DOHH2 (cell line): ENCODE measurements at regions not wholly inside any gene's neighbourhood (a gene's known extent, or its start where the extent isn't known, plus 50 kb on each side); places are given as distances from the start of the nearest gene placed in this dataset.

ENCODE experiments used
- H3F3A ChIP-seq: fragments of 200-600 bp; sonication (generic), shearing (Covaris generic); 2 replicates; pipeline ENCODE4 v1.6.0; 2016; ENCODE audit warnings: antibody characterized with exemption, mild to moderate bottlenecking; ENCODE audit not compliant: control insufficient read depth, insufficient read depth
- H3K27ac ChIP-seq: fragments of 200-600 bp; sonication (generic); 2 replicates; pipeline ENCODE4 v1.5.1; 2014; ENCODE audit warnings: low read depth, mild to moderate bottlenecking, low read length, moderate library complexity
- H3K27me3 ChIP-seq: fragments of 200-600 bp; sonication (generic); 2 replicates; pipeline ENCODE4 v1.6.1; 2014; ENCODE audit warnings: mild to moderate bottlenecking, low read length, mixed read lengths; ENCODE audit not compliant: control insufficient read depth
- H3K36me3 ChIP-seq: fragments of 200-600 bp; sonication (generic); 2 replicates; pipeline ENCODE4 v1.6.1; 2014; ENCODE audit warnings: mild to moderate bottlenecking, low read length, moderate library complexity, mixed read lengths; ENCODE audit not compliant: control insufficient read depth
- H3K4me1 ChIP-seq: fragments of 200-600 bp; sonication (generic); 2 replicates; pipeline ENCODE4 v1.6.1; 2014; ENCODE audit warnings: mild to moderate bottlenecking, low read length, mixed read lengths; ENCODE audit not compliant: control insufficient read depth
- H3K4me2 ChIP-seq: fragments of 200-600 bp; sonication (generic); 2 replicates; pipeline ENCODE4 v1.6.0; 2014; ENCODE audit warnings: mild to moderate bottlenecking, low read length, moderate library complexity
- H3K4me3 ChIP-seq: fragments of 200-600 bp; sonication (generic); 2 replicates; pipeline ENCODE4 v1.5.1; 2014; ENCODE audit warnings: mild to moderate bottlenecking, low read length, mixed read lengths
- H3K79me2 ChIP-seq: fragments of 200-600 bp; sonication (generic); 2 replicates; pipeline ENCODE4 v1.6.1; 2014; ENCODE audit warnings: mild to moderate bottlenecking, low read length, mixed read lengths; ENCODE audit not compliant: control insufficient read depth
- H3K9me2 ChIP-seq: fragments of 200-600 bp; sonication (generic); replicated peaks from 2 replicates; pipeline ENCODE4 v1.6.1; 2014; ENCODE audit warnings: mild to moderate bottlenecking, low read length, mixed read lengths; ENCODE audit not compliant: control insufficient read depth
- H3K9me3 ChIP-seq: fragments of 200-600 bp; sonication (generic); 2 replicates; pipeline ENCODE4 v1.6.1; 2014; ENCODE audit warnings: antibody characterized with exemption, low read length, mixed read lengths; ENCODE audit not compliant: control insufficient read depth, insufficient read depth
- H4K20me1 ChIP-seq: fragments of 200-600 bp; sonication (generic); 2 replicates; pipeline ENCODE4 v1.6.0; 2014; ENCODE audit warnings: low read depth, mild to moderate bottlenecking, antibody characterized with exemption, low read length, moderate library complexity; ENCODE audit not compliant: control insufficient read depth, insufficient read depth
- EZH2phosphoT487 ChIP-seq: fragments of 200-600 bp; sonication (generic); IDR thresholded peaks from 2 replicates; pipeline ENCODE4 v1.6.1; 2017; ENCODE audit warnings: borderline replicate concordance, mild to moderate bottlenecking, antibody characterized with exemption, low read length, moderate library complexity, mixed read lengths
- TF ChIP-seq, protein P1 (sequence below): fragments of 200-600 bp; sonication (generic); IDR thresholded peaks from one replicate; pipeline ENCODE4 v1.5.1; 2014; ENCODE audit warnings: antibody characterized with exemption, mild to moderate bottlenecking, low read depth, low read length; ENCODE audit not compliant: poor library complexity, severe bottlenecking

DNA sequence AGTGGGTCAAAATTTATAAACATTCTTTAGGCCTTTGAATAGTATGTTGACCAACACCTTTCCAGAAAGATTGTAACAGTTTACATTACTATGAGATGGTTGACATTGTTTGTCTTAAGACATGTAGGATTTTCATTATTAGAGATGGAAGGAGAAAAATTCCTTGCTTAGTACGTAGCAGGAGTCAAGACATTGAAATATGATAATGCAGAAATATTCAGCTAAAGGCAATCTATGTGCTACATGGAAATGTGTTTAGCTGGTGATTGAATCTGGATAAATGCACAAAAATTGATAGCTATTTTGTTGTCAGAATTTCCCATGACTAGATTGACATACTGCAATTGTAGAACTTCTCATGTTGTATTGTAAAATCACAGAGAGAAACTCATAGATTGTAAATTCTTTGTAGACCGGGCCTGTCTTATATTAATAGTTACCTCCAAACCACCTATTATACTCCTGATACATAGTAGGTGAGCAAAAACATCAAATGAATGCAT, 370.4 kb upstream of the CBLB start:
- Histone ChIP-seq H3K4me3 (no peak overlapping the region), H3K36me3 (no peaks in the 10 kb centered on the region), H3F3A (no peaks in the 10 kb centered on the region), H3K4me1 (no peaks in the 10 kb centered on the region), H3K9me3 (no peaks in the 10 kb centered on the region), H3K4me2 (no peak overlapping the region), H3K27me3 (no peaks in the 10 kb centered on the region), H3K27ac (no peak overlapping the region), H4K20me1 (no peaks in the 10 kb centered on the region), H3K9me2 (no peaks in the 10 kb centered on the region), H3K79me2 (no peaks in the 10 kb centered on the region)
- no peak for TF ChIP-seq EZH2phosphoT487
- TF ChIP-seq, protein P1, sequence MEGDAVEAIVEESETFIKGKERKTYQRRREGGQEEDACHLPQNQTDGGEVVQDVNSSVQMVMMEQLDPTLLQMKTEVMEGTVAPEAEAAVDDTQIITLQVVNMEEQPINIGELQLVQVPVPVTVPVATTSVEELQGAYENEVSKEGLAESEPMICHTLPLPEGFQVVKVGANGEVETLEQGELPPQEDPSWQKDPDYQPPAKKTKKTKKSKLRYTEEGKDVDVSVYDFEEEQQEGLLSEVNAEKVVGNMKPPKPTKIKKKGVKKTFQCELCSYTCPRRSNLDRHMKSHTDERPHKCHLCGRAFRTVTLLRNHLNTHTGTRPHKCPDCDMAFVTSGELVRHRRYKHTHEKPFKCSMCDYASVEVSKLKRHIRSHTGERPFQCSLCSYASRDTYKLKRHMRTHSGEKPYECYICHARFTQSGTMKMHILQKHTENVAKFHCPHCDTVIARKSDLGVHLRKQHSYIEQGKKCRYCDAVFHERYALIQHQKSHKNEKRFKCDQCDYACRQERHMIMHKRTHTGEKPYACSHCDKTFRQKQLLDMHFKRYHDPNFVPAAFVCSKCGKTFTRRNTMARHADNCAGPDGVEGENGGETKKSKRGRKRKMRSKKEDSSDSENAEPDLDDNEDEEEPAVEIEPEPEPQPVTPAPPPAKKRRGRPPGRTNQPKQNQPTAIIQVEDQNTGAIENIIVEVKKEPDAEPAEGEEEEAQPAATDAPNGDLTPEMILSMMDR, result no peak

DNA sequence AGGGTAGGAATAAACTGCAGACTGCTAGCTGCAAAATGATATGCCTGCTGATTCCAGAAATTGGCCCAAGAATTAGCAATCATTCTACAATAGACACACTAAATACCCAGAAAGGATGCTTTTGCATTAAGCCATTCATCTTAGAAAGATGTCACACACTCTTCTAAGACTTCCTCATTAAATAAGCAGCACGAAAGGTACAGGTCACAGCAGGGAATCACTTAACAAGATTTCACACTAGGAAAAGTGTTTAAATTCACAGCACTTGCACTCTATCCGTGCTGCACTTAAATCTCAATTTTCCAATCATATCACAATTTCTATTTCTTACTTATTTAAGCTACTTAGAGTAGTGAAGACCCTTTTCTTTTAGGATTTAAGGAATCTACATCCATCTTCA, 372.8 kb upstream of the CBLB start:
- H3K36me3 ChIP-seq, result no peaks in the 10 kb centered on the region
- no peak overlapping the region for H3K4me3 ChIP-seq
- H3F3A ChIP-seq, result no peaks in the 10 kb centered on the region
- H3K4me2 ChIP-seq, result no peak overlapping the region
- H3K9me2 ChIP-seq, result no peaks in the 10 kb centered on the region
- no peaks in the 10 kb centered on the region for H3K27me3 ChIP-seq
- H4K20me1 ChIP-seq, result no peaks in the 10 kb centered on the region
- H3K79me2 ChIP-seq, result no peaks in the 10 kb centered on the region
- H3K27ac ChIP-seq, result no peak overlapping the region
- H3K4me1 ChIP-seq, result no peaks in the 10 kb centered on the region
- H3K9me3 ChIP-seq, result no peaks in the 10 kb centered on the region
- TF ChIP-seq EZH2phosphoT487, result no peak
- TF ChIP-seq, protein P1, result no peak

DNA sequence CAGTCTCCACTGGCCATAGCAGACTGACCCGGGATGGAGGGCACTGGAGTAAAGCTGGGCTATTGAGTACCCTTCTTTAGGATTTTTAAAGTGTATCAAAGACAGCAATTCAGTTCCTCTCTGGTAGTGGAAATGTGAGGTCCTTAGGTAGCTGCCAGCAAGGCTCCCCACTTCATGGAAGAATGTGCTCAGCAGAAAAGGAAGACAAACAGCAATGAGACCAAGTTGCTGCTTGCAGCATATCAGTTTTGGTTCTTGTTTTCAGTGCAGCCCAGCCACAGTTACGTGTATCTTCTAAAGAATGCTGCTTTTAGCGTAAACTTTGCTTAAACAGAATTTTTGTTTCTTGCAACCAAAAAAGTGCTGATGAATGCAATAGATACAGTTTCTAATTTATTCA, 374.0 kb upstream of the CBLB start:
- TF ChIP-seq EZH2phosphoT487, result no peak
- TF ChIP-seq, protein P1, result no peak
- Histone ChIP-seq H3F3A (no peaks in the 10 kb centered on the region), H3K4me2 (no peak overlapping the region)

More for the DNA sequence above, 374.0 kb upstream of the CBLB start:
- Histone ChIP-seq H4K20me1 (no peaks in the 10 kb centered on the region), H3K27me3 (no peaks in the 10 kb centered on the region), H3K4me3 (no peak overlapping the region), H3K4me1 (no peaks in the 10 kb centered on the region), H3K9me3 (no peaks in the 10 kb centered on the region), H3K79me2 (no peaks in the 10 kb centered on the region), H3K36me3 (no peaks in the 10 kb centered on the region), H3K9me2 (no peaks in the 10 kb centered on the region), H3K27ac (no peak overlapping the region)
